ENCODE measurements at regions not wholly inside any gene's neighbourhood (a gene's known extent, or its start where the extent isn't known, plus 50 kb on each side); places are given as distances from the start of the nearest gene placed in this dataset.
"Not testable (repeated sequence)": the region's sequence is repeated elsewhere in the genome, so short reads cannot be mapped to it uniquely, and the experiment has no call there.

DNA sequence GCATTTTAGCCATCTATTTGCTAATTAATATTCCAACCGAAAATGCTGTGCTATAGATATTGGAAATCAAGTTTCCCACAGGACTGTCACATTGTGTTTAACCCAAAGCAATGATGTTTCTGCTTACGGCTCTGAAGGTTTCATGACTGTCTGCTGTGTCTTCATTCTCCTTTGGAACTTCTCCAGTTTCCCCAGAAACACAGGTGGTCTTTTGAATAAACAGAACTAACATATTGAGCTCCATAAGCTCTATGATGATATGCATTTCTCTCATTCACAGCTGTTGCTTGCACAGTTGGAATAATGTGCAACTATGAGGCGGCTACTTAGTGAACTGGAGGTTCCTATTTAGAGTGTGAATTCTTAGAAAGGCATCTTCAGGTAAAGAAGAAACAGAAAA, 266.0 kb upstream of the ID4 start:
- no peak overlapping the region for H3K9ac ChIP-seq (ENCODE audit: low read length)
- H2AFZ ChIP-seq (ENCODE audit: low read length) = no peak overlapping the region
- no peaks in the 10 kb centered on the region for H3K4me1 ChIP-seq (ENCODE audit: insufficient read depth, low read length, severe bottlenecking)
- H3K9me2 ChIP-seq (ENCODE audit: low read depth, low read length) = no peaks in the 10 kb centered on the region
- H3F3A ChIP-seq (ENCODE audit: insufficient read depth, low read length) = no peaks in the 10 kb centered on the region
- TF ChIP-seq, protein P1, sequence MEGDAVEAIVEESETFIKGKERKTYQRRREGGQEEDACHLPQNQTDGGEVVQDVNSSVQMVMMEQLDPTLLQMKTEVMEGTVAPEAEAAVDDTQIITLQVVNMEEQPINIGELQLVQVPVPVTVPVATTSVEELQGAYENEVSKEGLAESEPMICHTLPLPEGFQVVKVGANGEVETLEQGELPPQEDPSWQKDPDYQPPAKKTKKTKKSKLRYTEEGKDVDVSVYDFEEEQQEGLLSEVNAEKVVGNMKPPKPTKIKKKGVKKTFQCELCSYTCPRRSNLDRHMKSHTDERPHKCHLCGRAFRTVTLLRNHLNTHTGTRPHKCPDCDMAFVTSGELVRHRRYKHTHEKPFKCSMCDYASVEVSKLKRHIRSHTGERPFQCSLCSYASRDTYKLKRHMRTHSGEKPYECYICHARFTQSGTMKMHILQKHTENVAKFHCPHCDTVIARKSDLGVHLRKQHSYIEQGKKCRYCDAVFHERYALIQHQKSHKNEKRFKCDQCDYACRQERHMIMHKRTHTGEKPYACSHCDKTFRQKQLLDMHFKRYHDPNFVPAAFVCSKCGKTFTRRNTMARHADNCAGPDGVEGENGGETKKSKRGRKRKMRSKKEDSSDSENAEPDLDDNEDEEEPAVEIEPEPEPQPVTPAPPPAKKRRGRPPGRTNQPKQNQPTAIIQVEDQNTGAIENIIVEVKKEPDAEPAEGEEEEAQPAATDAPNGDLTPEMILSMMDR (IDR thresholded peaks at IDR 0.05; ENCODE audit: low read length) = no peak
- TF ChIP-seq EZH2 (IDR thresholded peaks at IDR 0.05; ENCODE audit: borderline replicate concordance, low read length) = no peak
- no peak overlapping the region for H3K27ac ChIP-seq (ENCODE audit: low read depth, low read length, poor library complexity, severe bottlenecking)
- H3K4me2 ChIP-seq (ENCODE audit: low read length) = no peak overlapping the region
- no peaks in the 10 kb centered on the region for H3K79me2 ChIP-seq (ENCODE audit: insufficient read depth, low read length)
- no peaks in the 10 kb centered on the region for H4K20me1 ChIP-seq (ENCODE audit: insufficient read depth, low read length)
- H3K36me3 ChIP-seq (ENCODE audit: insufficient read depth, low read length) = no peaks in the 10 kb centered on the region
- H3K4me3 ChIP-seq (ENCODE audit: low read depth, low read length, poor library complexity, severe bottlenecking) = no peak overlapping the region
- no peaks in the 10 kb centered on the region for H3K9me3 ChIP-seq (ENCODE audit: low read length)
- no peaks in the 10 kb centered on the region for H3K27me3 ChIP-seq (ENCODE audit: insufficient read depth, low read length)

- no peak overlapping the region for H3K4me3 ChIP-seq (ENCODE audit: low read depth, low read length, poor library complexity, severe bottlenecking)
- H3K9me3 ChIP-seq (ENCODE audit: low read length) = no peaks in the 10 kb centered on the region
- no peak overlapping the region for H2AFZ ChIP-seq (ENCODE audit: low read length)
- H3K79me2 ChIP-seq (ENCODE audit: insufficient read depth, low read length) = no peaks in the 10 kb centered on the region
- no peaks in the 10 kb centered on the region for H3F3A ChIP-seq (ENCODE audit: insufficient read depth, low read length)
- H3K4me1 ChIP-seq (ENCODE audit: insufficient read depth, low read length, severe bottlenecking) = no peaks in the 10 kb centered on the region
- H3K9me2 ChIP-seq (ENCODE audit: low read depth, low read length) = no peaks in the 10 kb centered on the region
- no peak overlapping the region for H3K9ac ChIP-seq (ENCODE audit: low read length)
- no peak for TF ChIP-seq EZH2 (IDR thresholded peaks at IDR 0.05; ENCODE audit: borderline replicate concordance, low read length)
- TF ChIP-seq, protein P1 (IDR thresholded peaks at IDR 0.05; ENCODE audit: low read length) = no peak
- no peak overlapping the region for H3K27ac ChIP-seq (ENCODE audit: low read depth, low read length, poor library complexity, severe bottlenecking)
- no peak overlapping the region for H3K4me2 ChIP-seq (ENCODE audit: low read length)
- no peaks in the 10 kb centered on the region for H3K36me3 ChIP-seq (ENCODE audit: insufficient read depth, low read length)
- no peaks in the 10 kb centered on the region for H4K20me1 ChIP-seq (ENCODE audit: insufficient read depth, low read length)
- no peaks in the 10 kb centered on the region for H3K27me3 ChIP-seq (ENCODE audit: insufficient read depth, low read length)
Measured at GRCh38 chr6:19578481-19578880, 258.7 kb upstream of the ID4 start.

DNA sequence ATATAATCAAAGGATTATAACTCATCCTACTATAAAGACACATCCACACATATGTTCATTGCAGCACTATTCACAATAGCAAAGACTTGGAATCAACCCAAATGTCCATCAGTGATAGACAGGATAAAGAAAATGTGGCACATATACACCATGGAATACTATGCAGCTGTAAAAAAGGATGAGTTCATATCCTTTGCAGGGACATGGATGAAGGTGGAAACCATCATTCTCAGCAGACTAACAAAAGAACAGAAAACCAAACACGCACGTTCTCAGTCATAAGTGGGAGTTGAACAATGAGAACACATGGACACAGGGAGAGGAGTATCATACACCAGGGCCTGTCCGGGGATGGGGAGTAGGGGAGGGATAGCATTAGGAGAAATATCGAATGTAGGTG, 253.0 kb upstream of the ID4 start:
- not testable (repeated sequence) for H3K9ac ChIP-seq (ENCODE audit: low read length); H3K4me2 ChIP-seq (ENCODE audit: low read length); H3K27ac ChIP-seq (ENCODE audit: low read depth, low read length, poor library complexity, severe bottlenecking); H3F3A ChIP-seq (ENCODE audit: insufficient read depth, low read length); H4K20me1 ChIP-seq (ENCODE audit: insufficient read depth, low read length); H3K36me3 ChIP-seq (ENCODE audit: insufficient read depth, low read length); H3K9me2 ChIP-seq (ENCODE audit: low read depth, low read length); H3K27me3 ChIP-seq (ENCODE audit: insufficient read depth, low read length); H2AFZ ChIP-seq (ENCODE audit: low read length); H3K4me3 ChIP-seq (ENCODE audit: low read depth, low read length, poor library complexity, severe bottlenecking); H3K9me3 ChIP-seq (ENCODE audit: low read length); H3K79me2 ChIP-seq (ENCODE audit: insufficient read depth, low read length)
- peaks cover 27% of the 10 kb centered on the region for H3K4me1 ChIP-seq (ENCODE audit: insufficient read depth, low read length, severe bottlenecking)

DNA sequence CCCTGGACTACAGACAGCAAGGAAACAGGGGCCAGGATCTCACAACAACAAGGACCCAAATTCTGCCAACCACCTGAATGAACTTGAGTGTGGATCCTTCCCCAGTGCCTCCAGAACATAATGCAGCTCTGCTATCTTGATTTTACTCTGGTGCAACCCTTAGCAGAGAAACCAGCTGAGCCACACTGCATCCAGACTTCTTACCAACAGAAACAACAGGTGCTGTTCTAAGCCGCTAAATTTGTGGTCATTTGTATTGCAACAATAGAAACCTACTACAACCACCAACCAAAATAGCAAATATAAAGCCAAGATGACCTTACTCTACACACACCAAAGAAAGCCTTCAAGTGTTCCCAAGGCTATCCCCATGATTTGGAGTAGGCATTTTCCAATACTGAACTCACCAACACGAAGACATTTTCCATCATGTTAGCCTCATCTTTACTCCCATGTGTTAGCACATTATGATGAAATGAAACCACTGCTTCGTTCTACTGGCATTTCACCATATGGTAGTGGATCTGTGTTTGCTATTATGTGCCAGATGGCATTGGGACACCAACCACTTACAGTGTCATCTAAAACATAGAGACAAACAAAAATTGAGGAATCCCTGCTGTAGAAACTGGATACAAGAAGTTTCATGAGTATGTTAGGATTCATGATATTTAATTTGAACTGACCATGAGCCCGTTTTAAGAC, 249.8 kb upstream of the ID4 start:
- H3K9ac ChIP-seq (ENCODE audit: low read length) = peak overlapping the region; percentile 32
- TF ChIP-seq EZH2 (IDR thresholded peaks at IDR 0.05; ENCODE audit: borderline replicate concordance, low read length) = no peak
- TF ChIP-seq, protein P1 (IDR thresholded peaks at IDR 0.05; ENCODE audit: low read length) = no peak
- H3K4me3 ChIP-seq (ENCODE audit: low read depth, low read length, poor library complexity, severe bottlenecking) = peak overlapping the region; percentile 18
- H3K4me2 ChIP-seq (ENCODE audit: low read length) = peak overlapping the region; percentile 59
- no peaks in the 10 kb centered on the region for H3K9me2 ChIP-seq (ENCODE audit: low read depth, low read length)
- H3K27ac ChIP-seq (ENCODE audit: low read depth, low read length, poor library complexity, severe bottlenecking) = peak overlapping the region; percentile 94
- H3K79me2 ChIP-seq (ENCODE audit: insufficient read depth, low read length) = no peaks in the 10 kb centered on the region
- peaks cover 52% of the 10 kb centered on the region for H3K4me1 ChIP-seq (ENCODE audit: insufficient read depth, low read length, severe bottlenecking)
- no peaks in the 10 kb centered on the region for H3F3A ChIP-seq (ENCODE audit: insufficient read depth, low read length)
- no peaks in the 10 kb centered on the region for H3K27me3 ChIP-seq (ENCODE audit: insufficient read depth, low read length)
- H3K9me3 ChIP-seq (ENCODE audit: low read length) = no peaks in the 10 kb centered on the region
- no peaks in the 10 kb centered on the region for H3K36me3 ChIP-seq (ENCODE audit: insufficient read depth, low read length)
- 0 out of 2 replicates have a peak overlapping the region, but pooled peaks have one; percentile 37 for H2AFZ ChIP-seq (ENCODE audit: low read length)
- H4K20me1 ChIP-seq (ENCODE audit: insufficient read depth, low read length) = no peaks in the 10 kb centered on the region

Data from OCI-LY1 (cell line).